ENCODE measurements at regions not wholly inside any gene's neighbourhood (a gene's known extent, or its start where the extent isn't known, plus 50 kb on each side); places are given as distances from the start of the nearest gene placed in this dataset.

DNA sequence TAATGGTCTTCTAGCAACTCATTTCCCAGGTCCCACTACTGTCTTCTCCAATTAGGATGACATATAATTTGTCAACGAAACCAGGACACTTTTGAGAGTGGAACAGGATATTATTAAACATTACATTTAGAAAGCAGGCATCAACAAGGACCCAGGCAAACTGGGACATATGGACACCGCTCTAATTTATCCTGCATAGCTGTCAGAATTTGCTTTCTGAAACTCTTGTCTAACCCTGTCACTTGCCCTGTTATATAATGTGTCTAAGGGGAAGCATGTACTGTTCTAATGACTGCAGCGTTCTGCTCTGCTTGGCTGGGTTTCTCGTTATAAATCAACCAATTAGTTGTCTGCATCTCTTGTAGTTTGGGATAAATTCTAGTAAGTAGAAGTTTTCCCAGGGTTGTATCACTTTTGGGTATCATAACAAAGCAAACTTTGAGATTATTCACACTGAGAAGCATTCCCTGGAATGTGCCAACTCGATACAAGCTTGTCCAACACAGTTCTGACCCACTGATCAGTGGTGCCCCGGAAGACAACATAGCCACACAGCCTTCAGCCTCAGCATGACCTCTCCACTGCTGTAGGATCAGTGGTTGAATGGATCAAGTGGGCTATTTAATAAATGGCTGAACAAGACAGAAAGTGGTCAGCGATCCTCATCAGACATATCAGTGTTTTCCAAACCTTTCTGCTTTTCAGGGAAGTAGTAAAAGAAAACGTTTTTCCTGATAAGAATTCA is 228.1 kb downstream of the KIF20B start:
- TF ChIP-seq, protein P1, sequence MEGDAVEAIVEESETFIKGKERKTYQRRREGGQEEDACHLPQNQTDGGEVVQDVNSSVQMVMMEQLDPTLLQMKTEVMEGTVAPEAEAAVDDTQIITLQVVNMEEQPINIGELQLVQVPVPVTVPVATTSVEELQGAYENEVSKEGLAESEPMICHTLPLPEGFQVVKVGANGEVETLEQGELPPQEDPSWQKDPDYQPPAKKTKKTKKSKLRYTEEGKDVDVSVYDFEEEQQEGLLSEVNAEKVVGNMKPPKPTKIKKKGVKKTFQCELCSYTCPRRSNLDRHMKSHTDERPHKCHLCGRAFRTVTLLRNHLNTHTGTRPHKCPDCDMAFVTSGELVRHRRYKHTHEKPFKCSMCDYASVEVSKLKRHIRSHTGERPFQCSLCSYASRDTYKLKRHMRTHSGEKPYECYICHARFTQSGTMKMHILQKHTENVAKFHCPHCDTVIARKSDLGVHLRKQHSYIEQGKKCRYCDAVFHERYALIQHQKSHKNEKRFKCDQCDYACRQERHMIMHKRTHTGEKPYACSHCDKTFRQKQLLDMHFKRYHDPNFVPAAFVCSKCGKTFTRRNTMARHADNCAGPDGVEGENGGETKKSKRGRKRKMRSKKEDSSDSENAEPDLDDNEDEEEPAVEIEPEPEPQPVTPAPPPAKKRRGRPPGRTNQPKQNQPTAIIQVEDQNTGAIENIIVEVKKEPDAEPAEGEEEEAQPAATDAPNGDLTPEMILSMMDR (IDR thresholded peaks at IDR 0.05) = no peak
- no peak for TF ChIP-seq EZH2 (IDR thresholded peaks at IDR 0.05; ENCODE audit: borderline replicate concordance, insufficient read depth, low read depth, low read length, poor library complexity, severe bottlenecking)

All from B cell (primary cell).